Astrocyte (in vitro differentiated cells and primary cell): ENCODE measurements at regions not wholly inside any gene's neighbourhood (a gene's known extent, or its start where the extent isn't known, plus 50 kb on each side); places are given as distances from the start of the nearest gene placed in this dataset.

Source experiments
- CTCF ChIP-seq: IDR thresholded peaks from 2 replicates; pipeline ENCODE4 v1.5.1; 2011; ENCODE audit warnings: low read depth, mild to moderate bottlenecking, inconsistent platforms, low read length, moderate library complexity; ENCODE audit not compliant: insufficient read depth
- EZH2 ChIP-seq: IDR thresholded peaks from 2 replicates; pipeline ENCODE4 v1.6.1; 2012; ENCODE audit warnings: mild to moderate bottlenecking, low read length, inconsistent platforms; ENCODE audit not compliant: insufficient read depth

- TF ChIP-seq CTCF (no peak), EZH2 (no peak)
These were observed 179.8 kb upstream of the PPP1R26 start for GRCh38 chr9:135299651-135300345.
